Ectodermal cell (in vitro differentiated cells): ENCODE measurements at regions not wholly inside any gene's neighbourhood (a gene's known extent, or its start where the extent isn't known, plus 50 kb on each side); places are given as distances from the start of the nearest gene placed in this dataset.

Experiments used
- H3K27ac ChIP-seq: 2 replicates; pipeline ENCODE4 v1.7.0; 2013; ENCODE audit warnings: mild to moderate bottlenecking, low read depth, low read length; ENCODE audit not compliant: insufficient read depth, poor library complexity, severe bottlenecking
- H3K27me3 ChIP-seq: 2 replicates; pipeline ENCODE4 v1.7.0; 2013; ENCODE audit warnings: mild to moderate bottlenecking, low read length; ENCODE audit not compliant: insufficient read depth, control insufficient read depth, poor library complexity, severe bottlenecking
- H3K36me3 ChIP-seq: one replicate; pipeline ENCODE4 v1.7.0; 2013; ENCODE audit warnings: low read length; ENCODE audit not compliant: control insufficient read depth, insufficient read depth
- H3K4me1 ChIP-seq: one replicate; pipeline ENCODE4 v1.7.0; 2013; ENCODE audit warnings: low read length; ENCODE audit not compliant: control insufficient read depth, insufficient read depth
- H3K4me3 ChIP-seq: 2 replicates; pipeline ENCODE4 v1.7.0; 2013; ENCODE audit warnings: low read depth, low read length, control low read depth; ENCODE audit not compliant: insufficient read depth
- H3K9me3 ChIP-seq: 2 replicates; pipeline ENCODE4 v1.7.0; 2013; ENCODE audit warnings: mild to moderate bottlenecking, low read length, moderate library complexity; ENCODE audit not compliant: control insufficient read depth
- WGBS, 2 experiments: methylation state at CpG; one replicate each; pipeline ENCODE4 v1.1.7; 2013; ENCODE audit warnings: missing lambda C conversion rate in 2 of 2; 5-methylcytosine and 5-hydroxymethylcytosine counted together

- Histone ChIP-seq H3K9me3 (no peaks in the 10 kb centered on the region), H3K27ac (no peak overlapping the region), H3K4me1 (peaks cover 4% of the 10 kb centered on the region), H3K4me3 (no peak overlapping the region), H3K36me3 (no peaks in the 10 kb centered on the region), H3K27me3 (no peaks in the 10 kb centered on the region)
- 79 to 80% methylated on average over 6 of the region's 6 CpGs for WGBS, 2 experiments
Measured at GRCh38 chr18:21991886-21992285, 177.5 kb upstream of the GATA6 start.

GRCh38 chr18:21996351-21996826, 173.0 kb upstream of the GATA6 start:
- 86% methylated on average over 3 of the region's 3 CpGs for WGBS, 2 experiments
- Histone ChIP-seq H3K4me1 (peaks cover 2% of the 10 kb centered on the region), H3K4me3 (no peak overlapping the region), H3K27me3 (no peaks in the 10 kb centered on the region), H3K9me3 (no peaks in the 10 kb centered on the region), H3K36me3 (no peaks in the 10 kb centered on the region), H3K27ac (no peak overlapping the region)

GRCh38 chr18:21997207-21998143, 171.9 kb upstream of the GATA6 start:
- Histone ChIP-seq H3K4me1 (no peaks in the 10 kb centered on the region), H3K4me3 (no peak overlapping the region), H3K27me3 (no peaks in the 10 kb centered on the region), H3K9me3 (no peaks in the 10 kb centered on the region), H3K36me3 (no peaks in the 10 kb centered on the region), H3K27ac (no peak overlapping the region)
- WGBS, 2 experiments: 63 to 67% methylated on average over 14 of the region's 14 CpGs

GRCh38 chr18:21998486-21998885, 170.9 kb upstream of the GATA6 start:
- H3K27ac ChIP-seq: no peak overlapping the region
- H3K36me3 ChIP-seq: no peaks in the 10 kb centered on the region
- H3K4me3 ChIP-seq: no peak overlapping the region
- H3K9me3 ChIP-seq: no peaks in the 10 kb centered on the region
- 87 to 90% methylated on average over 9 of the region's 9 CpGs for WGBS, 2 experiments
- no peaks in the 10 kb centered on the region for H3K27me3 ChIP-seq
- no peaks in the 10 kb centered on the region for H3K4me1 ChIP-seq

- H3K4me1 ChIP-seq: no peaks in the 10 kb centered on the region
- no peaks in the 10 kb centered on the region for H3K9me3 ChIP-seq
Measured at GRCh38 chr18:22001912-22002487, 167.4 kb upstream of the GATA6 start.

GRCh38 chr18:22005191-22005841, 164.1 kb upstream of the GATA6 start:
- H3K4me1 ChIP-seq: no peaks in the 10 kb centered on the region
- H3K27ac ChIP-seq: no peak overlapping the region
- H3K27me3 ChIP-seq: no peaks in the 10 kb centered on the region
- no peaks in the 10 kb centered on the region for H3K9me3 ChIP-seq
- no peak overlapping the region for H3K4me3 ChIP-seq
- 88 to 89% methylated on average over 4 of the region's 4 CpGs for WGBS, 2 experiments
- no peaks in the 10 kb centered on the region for H3K36me3 ChIP-seq

More at GRCh38 chr18:22001912-22002487, 167.4 kb upstream of the GATA6 start:
- Histone ChIP-seq H3K27me3 (no peaks in the 10 kb centered on the region), H3K27ac (no peak overlapping the region), H3K36me3 (no peaks in the 10 kb centered on the region), H3K4me3 (no peak overlapping the region)
- 95 to 96% methylated on average over 25 of the region's 25 CpGs for WGBS, 2 experiments

- H3K4me1 ChIP-seq: no peaks in the 10 kb centered on the region
- WGBS, 2 experiments: 94 to 97% methylated on average over 2 of the region's 2 CpGs
- no peak overlapping the region for H3K27ac ChIP-seq
- H3K4me3 ChIP-seq: no peak overlapping the region
- no peaks in the 10 kb centered on the region for H3K9me3 ChIP-seq
- H3K36me3 ChIP-seq: no peaks in the 10 kb centered on the region
- H3K27me3 ChIP-seq: no peaks in the 10 kb centered on the region
Measured at GRCh38 chr18:22006458-22006857, 162.9 kb upstream of the GATA6 start.

- Histone ChIP-seq H3K27ac (no peak overlapping the region), H3K27me3 (no peaks in the 10 kb centered on the region), H3K9me3 (no peaks in the 10 kb centered on the region), H3K36me3 (no peaks in the 10 kb centered on the region), H3K4me1 (no peaks in the 10 kb centered on the region), H3K4me3 (no peak overlapping the region)
Measured at GRCh38 chr18:22009242-22009641, 160.1 kb upstream of the GATA6 start.

GRCh38 chr18:22013993-22014392, 155.4 kb upstream of the GATA6 start:
- WGBS, 2 experiments: 88 to 97% methylated on average over 1 of the region's 1 CpG
- H3K9me3 ChIP-seq: no peaks in the 10 kb centered on the region
- H3K4me1 ChIP-seq: no peaks in the 10 kb centered on the region

GRCh38 chr18:22015156-22015555, 154.2 kb upstream of the GATA6 start:
- Histone ChIP-seq H3K36me3 (no peaks in the 10 kb centered on the region), H3K4me3 (no peak overlapping the region), H3K27ac (no peak overlapping the region), H3K27me3 (no peaks in the 10 kb centered on the region), H3K9me3 (no peaks in the 10 kb centered on the region), H3K4me1 (no peaks in the 10 kb centered on the region)
- WGBS, 2 experiments: 95 to 98% methylated on average over 2 of the region's 2 CpGs

More at GRCh38 chr18:22013993-22014392, 155.4 kb upstream of the GATA6 start:
- no peaks in the 10 kb centered on the region for H3K27me3 ChIP-seq
- no peaks in the 10 kb centered on the region for H3K36me3 ChIP-seq
- H3K27ac ChIP-seq: no peak overlapping the region
- H3K4me3 ChIP-seq: no peak overlapping the region
